Loucy (cell line): ENCODE measurements at regions not wholly inside any gene's neighbourhood (a gene's known extent, or its start where the extent isn't known, plus 50 kb on each side); places are given as distances from the start of the nearest gene placed in this dataset.

Experiments used
- EZH2phosphoT487 ChIP-seq: fragments of 200-600 bp; IDR thresholded peaks from 2 replicates; pipeline ENCODE4 v1.6.1; 2018; ENCODE audit warnings: antibody characterized with exemption, mild to moderate bottlenecking, moderate library complexity, borderline replicate concordance
- TF ChIP-seq, protein P1 (sequence below): fragments of 200-600 bp; sonication (generic); conservative IDR thresholded peaks from 2 replicates; pipeline ENCODE4 v1.5.1; 2014; ENCODE audit warnings: mild to moderate bottlenecking, antibody characterized with exemption, low read length

DNA sequence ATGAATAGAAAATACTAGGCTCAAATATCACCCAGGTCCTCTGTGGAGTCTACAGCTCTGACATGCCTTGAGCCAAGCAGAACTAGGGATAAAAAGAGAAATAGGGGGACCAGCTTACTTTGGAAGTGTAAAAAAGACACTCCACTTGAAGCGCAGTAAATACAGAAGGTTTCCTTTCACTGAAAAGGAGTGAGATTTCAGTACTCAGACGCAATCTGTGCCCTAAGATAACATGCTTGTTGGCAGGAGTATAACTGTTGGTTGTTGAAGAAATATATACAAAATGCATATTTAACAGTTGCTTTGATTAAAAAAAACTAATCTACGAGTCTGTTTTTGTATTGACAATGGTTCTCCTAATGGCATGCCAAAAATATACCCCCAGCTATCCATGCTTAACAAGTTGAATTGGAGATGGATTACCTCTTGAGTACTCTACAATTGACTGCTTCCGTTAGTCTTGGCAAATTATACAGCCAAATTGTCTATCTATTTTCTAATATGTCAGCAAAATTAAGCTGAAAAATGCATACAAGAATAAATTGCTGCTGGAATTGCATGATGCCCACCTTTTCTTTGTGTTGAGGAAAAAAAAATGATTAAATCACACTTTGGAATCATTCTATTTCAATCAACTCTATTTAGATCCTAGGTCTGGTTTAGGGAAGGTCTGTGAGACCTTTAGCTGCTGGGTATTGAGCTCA lies 91.6 kb downstream of the FAT3 start:
- TF ChIP-seq, protein P1, sequence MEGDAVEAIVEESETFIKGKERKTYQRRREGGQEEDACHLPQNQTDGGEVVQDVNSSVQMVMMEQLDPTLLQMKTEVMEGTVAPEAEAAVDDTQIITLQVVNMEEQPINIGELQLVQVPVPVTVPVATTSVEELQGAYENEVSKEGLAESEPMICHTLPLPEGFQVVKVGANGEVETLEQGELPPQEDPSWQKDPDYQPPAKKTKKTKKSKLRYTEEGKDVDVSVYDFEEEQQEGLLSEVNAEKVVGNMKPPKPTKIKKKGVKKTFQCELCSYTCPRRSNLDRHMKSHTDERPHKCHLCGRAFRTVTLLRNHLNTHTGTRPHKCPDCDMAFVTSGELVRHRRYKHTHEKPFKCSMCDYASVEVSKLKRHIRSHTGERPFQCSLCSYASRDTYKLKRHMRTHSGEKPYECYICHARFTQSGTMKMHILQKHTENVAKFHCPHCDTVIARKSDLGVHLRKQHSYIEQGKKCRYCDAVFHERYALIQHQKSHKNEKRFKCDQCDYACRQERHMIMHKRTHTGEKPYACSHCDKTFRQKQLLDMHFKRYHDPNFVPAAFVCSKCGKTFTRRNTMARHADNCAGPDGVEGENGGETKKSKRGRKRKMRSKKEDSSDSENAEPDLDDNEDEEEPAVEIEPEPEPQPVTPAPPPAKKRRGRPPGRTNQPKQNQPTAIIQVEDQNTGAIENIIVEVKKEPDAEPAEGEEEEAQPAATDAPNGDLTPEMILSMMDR, result no peak
- no peak for TF ChIP-seq EZH2phosphoT487
